H1 (cell line): ENCODE measurements at regions not wholly inside any gene's neighbourhood (a gene's known extent, or its start where the extent isn't known, plus 50 kb on each side); places are given as distances from the start of the nearest gene placed in this dataset.

ENCODE experiments used
- CTCF ChIA-PET: fragments of 300-600 bp; sonication (Branson Sonifier 250); formaldehyde crosslinking; loops from one replicate; lab custom pipeline; 2021; ENCODE audit not compliant: partially characterized antibody; lab: Charles Lee
- POLR2A ChIA-PET: fragments of 300-600 bp; sonication (Branson Sonifier 250); formaldehyde crosslinking; loops from one replicate; lab custom pipeline; 2021; ENCODE audit warnings: inconsistent platforms; ENCODE audit not compliant: partially characterized antibody; lab: Charles Lee
- DNase-seq, 2 experiments: peaks; one replicate each; pipeline versions ENCODE4 v3.0.0 to v3.0.0-alpha.2; 2010 to 2022; ENCODE audit warnings: low spot score in 2 of 2, low read depth in 1 of 2, mixed read lengths in 1 of 2
- FAIRE-seq: peaks from 2 replicates; lab custom pipeline; 2011; peaks lifted over from hg19 to GRCh38; lab: Jason Lieb, UNC
- H2AFZ ChIP-seq: 2 replicates; pipeline ENCODE4 v1.8.1; 2012; ENCODE audit warnings: low read length, inconsistent platforms
- H2AK5ac ChIP-seq: 2 replicates; pipeline ENCODE4 v1.6.1; 2013; ENCODE audit warnings: low read depth, low read length
- H2BK120ac ChIP-seq: replicated peaks from 2 replicates; pipeline ENCODE3; 2013; ENCODE audit warnings: low read depth, low read length, inconsistent platforms
- H2BK12ac ChIP-seq: 2 replicates; pipeline ENCODE4 v1.6.1; 2013; ENCODE audit warnings: low read depth, low read length
- H2BK15ac ChIP-seq: 2 replicates; pipeline ENCODE4 v1.6.1; 2013; ENCODE audit warnings: low read length
- H2BK20ac ChIP-seq: 2 replicates; pipeline ENCODE4 v1.6.1; 2013; ENCODE audit warnings: low read length
- H2BK5ac ChIP-seq: 2 replicates; pipeline ENCODE4 v1.6.1; 2013; ENCODE audit warnings: low read depth, low read length
- H3K14ac ChIP-seq: 2 replicates; pipeline ENCODE4 v1.6.1; 2013; ENCODE audit warnings: inconsistent platforms; ENCODE audit not compliant: insufficient read length
- H3K18ac ChIP-seq: 2 replicates; pipeline ENCODE4 v1.6.1; 2013; ENCODE audit warnings: low read length; ENCODE audit errors: extremely low read depth
- H3K23ac ChIP-seq: 2 replicates; pipeline ENCODE4 v1.6.1; 2013; ENCODE audit warnings: inconsistent platforms; ENCODE audit not compliant: insufficient read length
- H3K23me2 ChIP-seq: 2 replicates; pipeline ENCODE4 v1.6.1; 2013; ENCODE audit warnings: low read depth, low read length
- H3K27ac ChIP-seq: 2 replicates; pipeline ENCODE4 v1.6.1; 2011; ENCODE audit warnings: low read depth, low read length, inconsistent platforms
- H3K27me3 ChIP-seq, 4 experiments: replicated peaks in 1 of 4; 1 replicate in 1 of 4; 2 replicates in 3 of 4; pipeline versions ENCODE4 v1.6.1 to v1.8.1; 2011 to 2013; ENCODE audit warnings: low read length in 3 of 4, mild to moderate bottlenecking in 3 of 4, inconsistent platforms in 2 of 4, mixed read lengths in 2 of 4, moderate library complexity in 1 of 4; ENCODE audit not compliant: control insufficient read depth in 3 of 4, insufficient read depth in 3 of 4; ENCODE audit errors: extremely low read depth in 1 of 4
- H3K36me3 ChIP-seq, 4 experiments: 2 replicates each; pipeline versions ENCODE4 v1.6.1 to v1.8.1; 2011 to 2013; ENCODE audit warnings: mild to moderate bottlenecking in 4 of 4, low read length in 3 of 4, moderate library complexity in 2 of 4, control low read depth in 1 of 4, inconsistent platforms in 1 of 4; ENCODE audit not compliant: insufficient read depth in 4 of 4, control insufficient read depth in 2 of 4
- H3K4ac ChIP-seq: replicated peaks from 2 replicates; pipeline ENCODE3; 2013; ENCODE audit warnings: low read length, low read depth, mixed read lengths, inconsistent platforms; ENCODE audit not compliant: insufficient read length
- H3K4me1 ChIP-seq, 4 experiments: replicated peaks in 1 of 4; 1 replicate in 1 of 4; 2 replicates in 3 of 4; pipeline versions ENCODE4 v1.6.1 to v1.8.1; 2011 to 2013; ENCODE audit warnings: low read length in 3 of 4, inconsistent platforms in 2 of 4, mixed read lengths in 1 of 4; ENCODE audit not compliant: insufficient read depth in 4 of 4, control insufficient read depth in 3 of 4
- H3K4me2 ChIP-seq, 2 experiments: 2 replicates each; pipeline versions ENCODE4 v1.6.1 to v1.8.1; 2011 to 2013; ENCODE audit warnings: low read depth in 2 of 2, low read length in 2 of 2, control low read depth in 1 of 2, inconsistent platforms in 1 of 2, mild to moderate bottlenecking in 1 of 2; ENCODE audit not compliant: insufficient read depth in 1 of 2
- H3K4me3 ChIP-seq, 4 experiments: fragments of 200-600, 300-600 bp in 1 of 4; sonication (generic), shearing (Covaris generic), sonication (Bioruptor Twin) in 1 of 4; 2 replicates each; pipeline versions ENCODE4 v1.5.1 to v1.8.1; 2011 to 2016; ENCODE audit warnings: low read length in 4 of 4, low read depth in 3 of 4, control low read depth in 2 of 4, inconsistent platforms in 2 of 4, mild to moderate bottlenecking in 2 of 4, mixed read lengths in 1 of 4, moderate library complexity in 1 of 4; ENCODE audit not compliant: insufficient read depth in 2 of 4; ENCODE audit errors: extremely low read depth in 1 of 4
- H3K56ac ChIP-seq: replicated peaks from 2 replicates; pipeline ENCODE3; 2013; ENCODE audit warnings: low read depth, mild to moderate bottlenecking, mixed read lengths, low read length, inconsistent platforms; ENCODE audit not compliant: insufficient read length
- H3K79me1 ChIP-seq: 2 replicates; pipeline ENCODE4 v1.6.1; 2013; ENCODE audit warnings: low read depth, low read length, control low read depth
- H3K79me2 ChIP-seq, 2 experiments: 2 replicates each; pipeline versions ENCODE4 v1.6.1 to v1.8.1; 2012 to 2013; ENCODE audit warnings: low read length in 2 of 2, mild to moderate bottlenecking in 2 of 2, inconsistent platforms in 1 of 2; ENCODE audit not compliant: insufficient read depth in 2 of 2, control insufficient read depth in 1 of 2
- H3K9ac ChIP-seq, 4 experiments: replicated peaks in 1 of 4; 1 replicate in 1 of 4; 2 replicates in 3 of 4; pipeline versions ENCODE4 v1.6.1 to v1.8.1; 2011 to 2013; ENCODE audit warnings: low read depth in 3 of 4, low read length in 3 of 4, control low read depth in 2 of 4, mild to moderate bottlenecking in 2 of 4, moderate library complexity in 2 of 4, inconsistent platforms in 1 of 4; ENCODE audit errors: extremely low read depth in 1 of 4
- H3K9me3 ChIP-seq, 2 experiments: 2 replicates each; pipeline versions ENCODE4 v1.6.1 to v1.8.1; 2012 to 2013; ENCODE audit warnings: mild to moderate bottlenecking in 2 of 2, moderate library complexity in 2 of 2, control low read depth in 1 of 2, inconsistent platforms in 1 of 2, low read depth in 1 of 2, low read length in 1 of 2, mixed read lengths in 1 of 2; ENCODE audit not compliant: insufficient read depth in 2 of 2
- H4K20me1 ChIP-seq, 2 experiments: replicated peaks in 1 of 2; 2 replicates each; pipeline versions ENCODE3 to v1.8.1; 2011 to 2013; ENCODE audit warnings: inconsistent platforms in 2 of 2, low read length in 2 of 2, mild to moderate bottlenecking in 1 of 2; ENCODE audit not compliant: insufficient read depth in 2 of 2, control insufficient read depth in 1 of 2
- H4K5ac ChIP-seq: 2 replicates; pipeline ENCODE4 v1.6.1; 2013; ENCODE audit warnings: low read length, low read depth, mixed read lengths, inconsistent platforms; ENCODE audit not compliant: insufficient read length
- H4K8ac ChIP-seq: 2 replicates; pipeline ENCODE4 v1.8.0; 2013; ENCODE audit warnings: mild to moderate bottlenecking, moderate library complexity, low read length, inconsistent platforms; ENCODE audit not compliant: insufficient read depth; ENCODE audit errors: extremely low read depth
- H4K91ac ChIP-seq: replicated peaks from 2 replicates; pipeline ENCODE3; 2013; ENCODE audit warnings: low read length, mixed read lengths, inconsistent platforms; ENCODE audit not compliant: insufficient read length
- BACH1 ChIP-seq: IDR thresholded peaks from 2 replicates; pipeline ENCODE4 v1.6.1; 2012; ENCODE audit warnings: low read length, improper control_type of control experiment
- CEBPB ChIP-seq: IDR thresholded peaks from 2 replicates; pipeline ENCODE4 v1.6.1; 2012; ENCODE audit warnings: low read depth, low read length
- CHD1 ChIP-seq: IDR thresholded peaks from 2 replicates; pipeline ENCODE4 v1.6.1; 2012; ENCODE audit warnings: low read depth, low read length, improper control_type of control experiment
- EP300 ChIP-seq, 2 experiments: IDR thresholded peaks; 1 replicate in 1 of 2; 2 replicates in 1 of 2; pipeline ENCODE4 v1.6.1; 2011 to 2012; ENCODE audit warnings: low read depth in 2 of 2, low read length in 2 of 2, mild to moderate bottlenecking in 2 of 2, borderline replicate concordance in 1 of 2, inconsistent platforms in 1 of 2, moderate library complexity in 1 of 2
- JUN ChIP-seq: IDR thresholded peaks from 2 replicates; pipeline ENCODE4 v1.6.1; 2011; ENCODE audit warnings: low read depth, mild to moderate bottlenecking, improper control_type of control experiment, low read length
- KDM4A ChIP-seq: IDR thresholded peaks from one replicate; pipeline ENCODE4 v1.7.1; 2012; ENCODE audit warnings: low read depth, mild to moderate bottlenecking, moderate library complexity, low read length, inconsistent platforms; ENCODE audit not compliant: severe bottlenecking
- NANOG ChIP-seq: IDR thresholded peaks from 2 replicates; pipeline ENCODE4 v1.6.1; 2011; ENCODE audit warnings: low read length, low read depth, mild to moderate bottlenecking, inconsistent platforms; ENCODE audit not compliant: insufficient read depth, poor library complexity, severe bottlenecking
- NRF1 ChIP-seq: IDR thresholded peaks from 2 replicates; pipeline ENCODE4 v1.6.1; 2011; ENCODE audit warnings: mild to moderate bottlenecking, low read depth, low read length, improper control_type of control experiment
- PHF8 ChIP-seq: fragments of 200-600 bp; sonication (generic); conservative IDR thresholded peaks from 2 replicates; pipeline ENCODE4 v1.7.1; 2012; ENCODE audit warnings: low read depth, mild to moderate bottlenecking, inconsistent platforms, low read length, moderate library complexity
- POLR2AphosphoS5 ChIP-seq: IDR thresholded peaks from 2 replicates; pipeline ENCODE4 v1.6.1; 2011; ENCODE audit warnings: low read depth, low read length
- RFX5 ChIP-seq: IDR thresholded peaks from 2 replicates; pipeline ENCODE4 v1.6.1; 2011; ENCODE audit warnings: low read depth, low read length, improper control_type of control experiment, borderline replicate concordance
- SAP30 ChIP-seq: fragments of 300-600 bp; sonication (generic); IDR thresholded peaks from 2 replicates; pipeline ENCODE4 v1.7.1; 2012; ENCODE audit warnings: low read length, moderate library complexity, mild to moderate bottlenecking, inconsistent platforms; ENCODE audit not compliant: insufficient read depth, insufficient replicate concordance
- SP2 ChIP-seq: IDR thresholded peaks from 2 replicates; pipeline ENCODE4 v1.6.1; 2012; ENCODE audit warnings: mild to moderate bottlenecking, low read length, inconsistent platforms
- SP4 ChIP-seq: IDR thresholded peaks from 2 replicates; pipeline ENCODE4 v1.6.1; 2012; ENCODE audit warnings: low read length, inconsistent platforms
- TAF1 ChIP-seq: IDR thresholded peaks from 2 replicates; pipeline ENCODE4 v1.6.1; 2011; ENCODE audit warnings: mild to moderate bottlenecking, low read depth, low read length
- WGBS, 2 experiments: shearing (Covaris generic) in 1 of 2; methylation state at CpG; one replicate each; pipeline versions ENCODE4 v1.1.6 to v1.1.7; 2013 to 2015; ENCODE audit warnings: low lambda C conversion rate in 2 of 2, mixed read lengths in 2 of 2, inconsistent platforms in 1 of 2, low coverage in 1 of 2, missing lambda C conversion rate in 1 of 2; ENCODE audit not compliant: insufficient replicate concordance in 2 of 2, insufficient coverage in 1 of 2, insufficient read length in 1 of 2; ENCODE audit errors: extremely low coverage in 1 of 2, missing lambda C conversion rate in 1 of 2; 5-methylcytosine and 5-hydroxymethylcytosine counted together

DNA sequence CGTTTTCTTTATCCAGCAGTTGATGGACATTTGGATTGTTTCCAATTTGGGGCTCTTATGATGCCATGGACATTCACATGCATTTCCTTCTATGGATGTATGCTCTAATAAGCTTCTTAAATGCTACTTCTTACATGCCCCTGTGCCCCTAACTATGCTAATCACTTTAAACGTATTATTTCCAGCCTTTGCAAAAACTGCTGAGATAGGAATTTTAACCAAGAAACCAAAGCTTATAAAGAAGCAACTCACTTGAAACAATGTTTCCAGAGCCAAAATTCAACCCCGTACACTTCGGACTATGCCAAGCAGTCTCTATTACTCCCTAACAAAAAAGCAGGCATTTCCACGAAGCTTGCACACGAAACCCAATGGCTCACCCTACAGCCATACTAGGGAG is 545.6 kb upstream of the WWC1 start:
- WGBS, 2 experiments = 72% methylated on average over 6 of the region's 6 CpGs; no CpG with 5 or more reads in 1 of the 2 experiments
- no peak for TF ChIP-seq CHD1
- TF ChIP-seq BACH1 = no peak
- TF ChIP-seq POLR2AphosphoS5 = no peak
- no peak for TF ChIP-seq CEBPB
- no peak for TF ChIP-seq SP2
- no peak for TF ChIP-seq KDM4A
- TF ChIP-seq RFX5 = no peak
- no peak for TF ChIP-seq PHF8
- TF ChIP-seq NRF1 = no peak
- TF ChIP-seq SP4 = no peak
- TF ChIP-seq JUN = no peak
- no peak for TF ChIP-seq EP300 (IDR thresholded peaks at IDR 0.05; ENCODE audit: borderline replicate concordance in 1 of 2, low read depth in 2 of 2, low read length in 2 of 2)
- TF ChIP-seq SAP30 = no peak
- no peak for TF ChIP-seq TAF1
- no peak for TF ChIP-seq NANOG
- H2BK20ac ChIP-seq = no peak overlapping the region
- no peak overlapping the region for H4K5ac ChIP-seq
- H3K9me3 ChIP-seq = no peaks in the 10 kb centered on the region
- H3K79me1 ChIP-seq = no peaks in the 10 kb centered on the region
- no peak overlapping the region for H2BK5ac ChIP-seq
- ChIA-PET CTCF (interaction anchor here (0.7 to 1.7 kb wide), 6 partner anchors 10 to 839 kb away, joined by 3 to 4 read pairs (median 3); no protein-coding TSS in a partner anchor), POLR2A (interaction anchor here (1.1 to 1.2 kb wide), 2 partner anchors 15 to 143 kb away, joined by 3 to 4 read pairs; no protein-coding TSS in a partner anchor)
- H3K79me2 ChIP-seq = no peaks in the 10 kb centered on the region
- no peak overlapping the region for H3K4ac ChIP-seq
- no peak overlapping the region for H3K4me2 ChIP-seq
- no peaks in the 10 kb centered on the region for H3K23me2 ChIP-seq
- H3K27ac ChIP-seq = no peak overlapping the region
- peaks cover 0 to 2% of the 10 kb centered on the region in 2 experiments for H4K20me1 ChIP-seq
- FAIRE-seq (no peak), DNase-seq (no peak)
- H3K56ac ChIP-seq = no peak overlapping the region
- H3K4me1 ChIP-seq = peaks cover 0 to 3% (median 0%) of the 10 kb centered on the region in 4 experiments; a peak in 2 of 7 replicates
- no peak overlapping the region for H4K91ac ChIP-seq
- no peak overlapping the region for H3K23ac ChIP-seq
- H3K9ac ChIP-seq = no peak overlapping the region
- H2BK12ac ChIP-seq = no peak overlapping the region
- H3K27me3 ChIP-seq = no peaks in the 10 kb centered on the region
- no peak overlapping the region for H2BK15ac ChIP-seq
- H2BK120ac ChIP-seq = no peak overlapping the region
- H2AFZ ChIP-seq = no peak overlapping the region
- H3K4me3 ChIP-seq = no peak overlapping the region
- no peak overlapping the region for H3K18ac ChIP-seq
- H2AK5ac ChIP-seq = no peak overlapping the region
- no peaks in the 10 kb centered on the region for H3K36me3 ChIP-seq
- H4K8ac ChIP-seq = no peak overlapping the region
- H3K14ac ChIP-seq = no peak overlapping the region
